Stimulated activated naive CD4-positive, alpha-beta T cell (primary cell): ENCODE measurements at regions not wholly inside any gene's neighbourhood (a gene's known extent, or its start where the extent isn't known, plus 50 kb on each side); places are given as distances from the start of the nearest gene placed in this dataset.
"Not testable (repeated sequence)": the region's sequence is repeated elsewhere in the genome, so short reads cannot be mapped to it uniquely, and the experiment has no call there.

Experiments used
- DNase-seq, 6 experiments: peaks; one replicate each; lab custom pipeline; 2025; lab: John Stamatoyannopoulos, UW

GRCh38 chr5:174558190-174558589 lies 166.2 kb upstream of the MSX2 start:
- no peak for DNase-seq

- DNase-seq: no peak
Measured at GRCh38 chr5:174559141-174559540, 165.2 kb upstream of the MSX2 start.

- no peak for DNase-seq
Measured at GRCh38 chr5:174559566-174560090, 164.8 kb upstream of the MSX2 start.

- no peak for DNase-seq
Measured at GRCh38 chr5:174560861-174561260, 163.5 kb upstream of the MSX2 start.

- DNase-seq: not testable (repeated sequence)
Measured at GRCh38 chr5:174563040-174563439, 161.3 kb upstream of the MSX2 start.

- DNase-seq: no peak
Measured at GRCh38 chr5:174563899-174564298, 160.5 kb upstream of the MSX2 start.

GRCh38 chr5:174567506-174568141 lies 156.8 kb upstream of the MSX2 start:
- DNase-seq: no peak

- no peak for DNase-seq
Measured at GRCh38 chr5:174570662-174571061, 153.7 kb upstream of the MSX2 start.

GRCh38 chr5:174571662-174572397 lies 152.6 kb upstream of the MSX2 start:
- no peak for DNase-seq

GRCh38 chr5:174572591-174572990 lies 151.8 kb upstream of the MSX2 start:
- DNase-seq: no peak

- no peak for DNase-seq
Measured at GRCh38 chr5:174573221-174573994, 151.0 kb upstream of the MSX2 start.

GRCh38 chr5:174575043-174575442 lies 149.3 kb upstream of the MSX2 start:
- DNase-seq: no peak

GRCh38 chr5:174576042-174576441 lies 148.3 kb upstream of the MSX2 start:
- DNase-seq: no peak

GRCh38 chr5:174581479-174581878 lies 142.9 kb upstream of the MSX2 start:
- DNase-seq: no peak

GRCh38 chr5:174581894-174582293 lies 142.5 kb upstream of the MSX2 start:
- no peak for DNase-seq

GRCh38 chr5:174583071-174583470 lies 141.3 kb upstream of the MSX2 start:
- DNase-seq: no peak

- DNase-seq: no peak
Measured at GRCh38 chr5:174585472-174585871, 138.9 kb upstream of the MSX2 start.

- not testable (repeated sequence) for DNase-seq
Measured at GRCh38 chr5:174586163-174586562, 138.2 kb upstream of the MSX2 start.

GRCh38 chr5:174589011-174589410 lies 135.4 kb upstream of the MSX2 start:
- DNase-seq: no peak

GRCh38 chr5:174589599-174589998 lies 134.8 kb upstream of the MSX2 start:
- no peak for DNase-seq

- DNase-seq: no peak
Measured at GRCh38 chr5:174590820-174591219, 133.6 kb upstream of the MSX2 start.

GRCh38 chr5:174596429-174596828 lies 128.0 kb upstream of the MSX2 start:
- DNase-seq: no peak

- DNase-seq: no peak
Measured at GRCh38 chr5:174599992-174600391, 124.4 kb upstream of the MSX2 start.
